ENCODE measurements at regions not wholly inside any gene's neighbourhood (a gene's known extent, or its start where the extent isn't known, plus 50 kb on each side); places are given as distances from the start of the nearest gene placed in this dataset.

DNA sequence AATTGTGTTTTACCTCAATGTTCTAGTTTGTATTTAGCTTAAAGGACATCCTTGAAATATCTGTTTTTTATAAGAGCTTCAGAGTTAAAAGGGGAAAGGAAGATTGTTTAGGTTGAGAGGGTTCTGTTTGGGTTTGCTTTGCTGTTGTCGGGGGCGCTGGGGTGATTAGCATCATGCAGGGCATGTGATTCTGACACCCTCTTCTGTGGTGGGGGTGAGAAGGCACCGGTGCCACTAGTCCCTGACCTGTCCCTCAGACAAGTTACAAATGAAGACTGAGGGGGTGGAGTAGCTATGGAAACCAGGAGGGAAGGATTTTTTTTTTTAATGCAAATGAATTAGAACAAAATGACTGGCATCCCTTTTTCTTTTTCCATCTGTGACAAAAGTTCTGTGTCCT, 291.3 kb downstream of the RPAP3 start:
- Histone ChIP-seq H3K27ac (ENCODE audit: low read length, poor library complexity, severe bottlenecking) (no peak overlapping the region), H3K36me3 (ENCODE audit: control insufficient read depth in 1 of 2, insufficient read depth in 2 of 2, low read depth in 1 of 2, low read length in 2 of 2) (no peaks in the 10 kb centered on the region), H2BK15ac (ENCODE audit: low read depth, poor library complexity, severe bottlenecking) (no peak overlapping the region), H3K4ac (ENCODE audit: low read depth in 1 of 2, low read length in 2 of 2) (no peak overlapping the region), H3K4me1 (ENCODE audit: control insufficient read depth, insufficient read depth, low read depth, low read length) (no peaks in the 10 kb centered on the region), H3K27me3 (ENCODE audit: control insufficient read depth in 1 of 2, insufficient read depth in 1 of 2, low read length in 2 of 2) (peaks cover 3 to 11% of the 10 kb centered on the region in 2 experiments), H2BK12ac (ENCODE audit: low read length in 2 of 2) (no peak overlapping the region), H2AFZ (ENCODE audit: low read depth, low read length) (no peak overlapping the region), H3K23ac (ENCODE audit: low read length in 2 of 2) (no peak overlapping the region), H3K9ac (ENCODE audit: low read length) (no peak overlapping the region), H2AK5ac (ENCODE audit: low read length, severe bottlenecking) (no peak overlapping the region), H3K79me1 (replicated peaks; ENCODE audit: low read length, poor library complexity, severe bottlenecking) (no peaks in the 10 kb centered on the region), H2BK5ac (ENCODE audit: low read depth, low read length, poor library complexity, severe bottlenecking) (no peak overlapping the region), H2BK120ac (ENCODE audit: low read depth, low read length) (no peak overlapping the region), H3K4me3 (ENCODE audit: insufficient read depth in 1 of 2, low read depth in 1 of 2, low read length in 2 of 2) (no peak overlapping the region), H3K14ac (ENCODE audit: low read length in 2 of 2) (no peak overlapping the region), H3K18ac (ENCODE audit: low read depth in 1 of 2, low read length in 2 of 2) (no peak overlapping the region), H3K4me2 (ENCODE audit: low read length, poor library complexity, severe bottlenecking) (no peak overlapping the region), H4K91ac (ENCODE audit: low read length) (no peak overlapping the region), H4K8ac (ENCODE audit: low read length) (no peak overlapping the region), H3K9me3 (ENCODE audit: control insufficient read depth, low read length) (no peaks in the 10 kb centered on the region)
- WGBS: 46% methylated on average over 3 of the region's 3 CpGs
- no peak for DNase-seq

DNA sequence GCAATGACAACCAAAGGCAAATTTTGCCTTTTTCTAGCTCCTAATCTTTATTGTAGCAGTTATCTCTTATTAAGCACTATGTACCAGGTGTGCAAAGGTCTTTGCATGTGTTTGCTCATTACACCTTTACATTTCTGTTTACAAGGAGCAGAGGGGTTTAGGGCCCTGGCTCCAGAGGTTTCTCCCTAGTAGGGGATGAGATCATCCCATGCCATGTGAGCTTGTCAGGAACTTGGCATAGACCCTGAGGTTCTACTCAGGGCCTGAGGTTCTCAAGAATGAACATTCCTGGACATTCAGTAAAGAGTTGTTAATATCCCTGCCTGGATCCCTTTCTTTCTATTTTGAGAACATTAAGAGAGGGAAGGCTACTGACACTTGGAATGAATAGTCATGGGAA, 292.0 kb downstream of the RPAP3 start:
- H3K4me2 ChIP-seq (ENCODE audit: low read length, poor library complexity, severe bottlenecking): no peak overlapping the region
- no peaks in the 10 kb centered on the region for H3K9me3 ChIP-seq (ENCODE audit: control insufficient read depth, low read length)
- H3K4me3 ChIP-seq (ENCODE audit: insufficient read depth in 1 of 2, low read depth in 1 of 2, low read length in 2 of 2): no peak overlapping the region
- H3K79me1 ChIP-seq (replicated peaks; ENCODE audit: low read length, poor library complexity, severe bottlenecking): no peaks in the 10 kb centered on the region
- no peaks in the 10 kb centered on the region for H3K36me3 ChIP-seq (ENCODE audit: control insufficient read depth in 1 of 2, insufficient read depth in 2 of 2, low read depth in 1 of 2, low read length in 2 of 2)
- H3K4ac ChIP-seq (ENCODE audit: low read depth in 1 of 2, low read length in 2 of 2): no peak overlapping the region
- no peak overlapping the region for H2AFZ ChIP-seq (ENCODE audit: low read depth, low read length)
- H2BK15ac ChIP-seq (ENCODE audit: low read depth, poor library complexity, severe bottlenecking): no peak overlapping the region
- no peak for DNase-seq
- no peaks in the 10 kb centered on the region for H3K4me1 ChIP-seq (ENCODE audit: control insufficient read depth, insufficient read depth, low read depth, low read length)
- no peak overlapping the region for H4K8ac ChIP-seq (ENCODE audit: low read length)
- H2BK120ac ChIP-seq (ENCODE audit: low read depth, low read length): no peak overlapping the region
- H2AK5ac ChIP-seq (ENCODE audit: low read length, severe bottlenecking): no peak overlapping the region
- no peak overlapping the region for H2BK5ac ChIP-seq (ENCODE audit: low read depth, low read length, poor library complexity, severe bottlenecking)
- peaks cover 4 to 15% of the 10 kb centered on the region in 2 experiments for H3K27me3 ChIP-seq (ENCODE audit: control insufficient read depth in 1 of 2, insufficient read depth in 1 of 2, low read length in 2 of 2)
- no peak overlapping the region for H3K18ac ChIP-seq (ENCODE audit: low read depth in 1 of 2, low read length in 2 of 2)
- H2BK12ac ChIP-seq (ENCODE audit: low read length in 2 of 2): no peak overlapping the region
- no peak overlapping the region for H4K91ac ChIP-seq (ENCODE audit: low read length)
- no peak overlapping the region for H3K27ac ChIP-seq (ENCODE audit: low read length, poor library complexity, severe bottlenecking)
- H3K9ac ChIP-seq (ENCODE audit: low read length): no peak overlapping the region
- H3K14ac ChIP-seq (ENCODE audit: low read length in 2 of 2): no peak overlapping the region
- H3K23ac ChIP-seq (ENCODE audit: low read length in 2 of 2): no peak overlapping the region

DNA sequence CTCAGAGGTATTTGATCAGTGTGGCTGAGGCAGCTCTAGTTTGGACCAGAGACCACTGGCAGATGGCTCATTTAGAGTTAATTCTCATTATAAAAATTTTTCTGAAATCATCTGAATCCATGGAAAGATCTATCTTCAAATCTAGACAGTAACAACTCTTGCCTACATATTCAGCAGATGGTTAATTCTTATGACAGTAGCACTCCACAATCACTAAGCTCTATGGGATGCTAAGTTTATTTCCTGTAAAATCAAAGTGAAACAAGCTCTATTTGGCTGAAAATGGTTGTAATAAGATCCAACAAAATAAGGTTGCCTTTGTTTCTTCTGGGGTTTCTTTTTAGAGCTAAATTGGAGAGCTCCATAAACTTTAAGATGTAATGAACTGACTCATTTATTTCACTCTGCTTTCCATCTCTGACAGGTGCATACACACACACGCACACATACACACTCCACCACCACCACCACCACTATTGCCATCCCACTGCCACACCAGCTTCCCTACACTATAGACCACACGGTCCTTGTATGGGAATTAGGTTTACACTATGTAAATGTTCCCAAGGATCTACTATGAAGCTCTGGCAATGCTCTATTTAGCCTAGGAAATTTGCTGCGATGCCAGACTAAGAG, 293.1 kb downstream of the RPAP3 start:
- no peak overlapping the region for H4K8ac ChIP-seq (ENCODE audit: low read length)
- H3K9ac ChIP-seq (ENCODE audit: low read length): no peak overlapping the region
- no peak for DNase-seq
- H3K14ac ChIP-seq (ENCODE audit: low read length in 2 of 2): no peak overlapping the region
- no peaks in the 10 kb centered on the region for H3K9me3 ChIP-seq (ENCODE audit: control insufficient read depth, low read length)
- H3K27ac ChIP-seq (ENCODE audit: low read length, poor library complexity, severe bottlenecking): no peak overlapping the region
- H3K18ac ChIP-seq (ENCODE audit: low read depth in 1 of 2, low read length in 2 of 2): no peak overlapping the region
- H3K27me3 ChIP-seq (ENCODE audit: control insufficient read depth in 1 of 2, insufficient read depth in 1 of 2, low read length in 2 of 2): peaks cover 4 to 15% of the 10 kb centered on the region in 2 experiments
- H3K4ac ChIP-seq (ENCODE audit: low read depth in 1 of 2, low read length in 2 of 2): no peak overlapping the region
- 33% methylated on average over 1 of the region's 3 CpGs for WGBS
- H3K4me2 ChIP-seq (ENCODE audit: low read length, poor library complexity, severe bottlenecking): no peak overlapping the region
- no peaks in the 10 kb centered on the region for H3K4me1 ChIP-seq (ENCODE audit: control insufficient read depth, insufficient read depth, low read depth, low read length)
- H3K4me3 ChIP-seq (ENCODE audit: insufficient read depth in 1 of 2, low read depth in 1 of 2, low read length in 2 of 2): no peak overlapping the region
- H3K23ac ChIP-seq (ENCODE audit: low read length in 2 of 2): no peak overlapping the region
- H4K91ac ChIP-seq (ENCODE audit: low read length): no peak overlapping the region
- H2BK15ac ChIP-seq (ENCODE audit: low read depth, poor library complexity, severe bottlenecking): no peak overlapping the region
- no peak overlapping the region for H2AFZ ChIP-seq (ENCODE audit: low read depth, low read length)
- H3K36me3 ChIP-seq (ENCODE audit: control insufficient read depth in 1 of 2, insufficient read depth in 2 of 2, low read depth in 1 of 2, low read length in 2 of 2): no peaks in the 10 kb centered on the region
- H2BK5ac ChIP-seq (ENCODE audit: low read depth, low read length, poor library complexity, severe bottlenecking): no peak overlapping the region
- H2BK120ac ChIP-seq (ENCODE audit: low read depth, low read length): no peak overlapping the region
- no peak overlapping the region for H2AK5ac ChIP-seq (ENCODE audit: low read length, severe bottlenecking)
- H2BK12ac ChIP-seq (ENCODE audit: low read length in 2 of 2): no peak overlapping the region
- no peaks in the 10 kb centered on the region for H3K79me1 ChIP-seq (replicated peaks; ENCODE audit: low read length, poor library complexity, severe bottlenecking)

DNA sequence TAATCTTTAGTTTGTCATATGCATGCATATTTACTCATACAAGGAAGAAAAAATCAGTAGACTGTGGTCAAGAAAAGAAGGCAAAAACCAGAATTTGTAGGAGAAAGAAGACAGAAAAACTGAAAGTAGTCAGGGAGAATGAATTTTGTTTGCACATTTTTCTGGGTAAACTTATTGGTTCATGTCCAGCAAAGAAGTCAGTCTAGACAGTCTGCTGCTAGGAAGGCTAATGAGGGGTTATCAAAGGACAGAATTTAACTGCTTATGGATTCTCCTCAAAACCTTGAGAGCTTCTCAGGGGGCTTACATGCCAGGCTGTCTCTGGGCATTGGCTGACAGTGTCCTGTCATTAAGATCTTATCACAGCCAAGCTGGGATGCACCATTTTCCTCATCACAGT, 293.9 kb downstream of the RPAP3 start:
- Histone ChIP-seq H2BK12ac (ENCODE audit: low read length in 2 of 2) (no peak overlapping the region), H3K79me1 (replicated peaks; ENCODE audit: low read length, poor library complexity, severe bottlenecking) (no peaks in the 10 kb centered on the region), H3K27me3 (ENCODE audit: control insufficient read depth in 1 of 2, insufficient read depth in 1 of 2, low read length in 2 of 2) (peaks cover 4 to 18% of the 10 kb centered on the region in 2 experiments), H2AK5ac (ENCODE audit: low read length, severe bottlenecking) (no peak overlapping the region), H3K4me3 (ENCODE audit: insufficient read depth in 1 of 2, low read depth in 1 of 2, low read length in 2 of 2) (no peak overlapping the region), H3K23ac (ENCODE audit: low read length in 2 of 2) (no peak overlapping the region), H3K4ac (ENCODE audit: low read depth in 1 of 2, low read length in 2 of 2) (no peak overlapping the region), H2BK5ac (ENCODE audit: low read depth, low read length, poor library complexity, severe bottlenecking) (no peak overlapping the region), H2BK120ac (ENCODE audit: low read depth, low read length) (no peak overlapping the region), H3K9me3 (ENCODE audit: control insufficient read depth, low read length) (no peaks in the 10 kb centered on the region), H3K4me2 (ENCODE audit: low read length, poor library complexity, severe bottlenecking) (no peak overlapping the region), H3K9ac (ENCODE audit: low read length) (no peak overlapping the region), H3K14ac (ENCODE audit: low read length in 2 of 2) (no peak overlapping the region), H2AFZ (ENCODE audit: low read depth, low read length) (no peak overlapping the region), H3K36me3 (ENCODE audit: control insufficient read depth in 1 of 2, insufficient read depth in 2 of 2, low read depth in 1 of 2, low read length in 2 of 2) (no peaks in the 10 kb centered on the region), H4K91ac (ENCODE audit: low read length) (no peak overlapping the region), H3K4me1 (ENCODE audit: control insufficient read depth, insufficient read depth, low read depth, low read length) (no peaks in the 10 kb centered on the region), H2BK15ac (ENCODE audit: low read depth, poor library complexity, severe bottlenecking) (no peak overlapping the region), H3K18ac (ENCODE audit: low read depth in 1 of 2, low read length in 2 of 2) (no peak overlapping the region), H4K8ac (ENCODE audit: low read length) (no peak overlapping the region), H3K27ac (ENCODE audit: low read length, poor library complexity, severe bottlenecking) (no peak overlapping the region)
- DNase-seq: no peak
